ENCODE measurements at regions not wholly inside any gene's neighbourhood (a gene's known extent, or its start where the extent isn't known, plus 50 kb on each side); places are given as distances from the start of the nearest gene placed in this dataset.

GRCh38 chr2:53422979-53423378 lies 344.6 kb upstream of the CHAC2 start:
- no peaks in the 10 kb centered on the region for H3K27me3 ChIP-seq (ENCODE audit: control insufficient read depth, low read length)
- no peaks in the 10 kb centered on the region for H3F3A ChIP-seq (ENCODE audit: control insufficient read depth, insufficient read depth)
- no peaks in the 10 kb centered on the region for H3K9me3 ChIP-seq (ENCODE audit: control insufficient read depth, insufficient read depth, low read length)
- no peaks in the 10 kb centered on the region for H3K4me1 ChIP-seq (ENCODE audit: control insufficient read depth, low read length)
- no peak overlapping the region for H3K4me3 ChIP-seq (ENCODE audit: low read length)
- H3K27ac ChIP-seq (ENCODE audit: low read depth, low read length), result no peak overlapping the region
- TF ChIP-seq EZH2phosphoT487 (IDR thresholded peaks at IDR 0.05; ENCODE audit: borderline replicate concordance, low read length), result no peak
- peak; percentile 79 for TF ChIP-seq CTCF (IDR thresholded peaks at IDR 0.05; ENCODE audit: low read depth, low read length, poor library complexity, severe bottlenecking)
- no peak overlapping the region for H3K4me2 ChIP-seq (ENCODE audit: low read length)
- H3K9me2 ChIP-seq (replicated peaks; ENCODE audit: control insufficient read depth, low read length), result no peaks in the 10 kb centered on the region
- H3K79me2 ChIP-seq (ENCODE audit: control insufficient read depth, low read length), result no peaks in the 10 kb centered on the region
- H3K36me3 ChIP-seq (ENCODE audit: control insufficient read depth, low read length), result no peaks in the 10 kb centered on the region
- H4K20me1 ChIP-seq (ENCODE audit: control insufficient read depth, insufficient read depth, low read depth, low read length), result no peaks in the 10 kb centered on the region

- Histone ChIP-seq H3K27me3 (ENCODE audit: control insufficient read depth, low read length) (no peaks in the 10 kb centered on the region), H3K4me2 (ENCODE audit: low read length) (no peak overlapping the region), H3K9me3 (ENCODE audit: control insufficient read depth, insufficient read depth, low read length) (no peaks in the 10 kb centered on the region), H3K9me2 (replicated peaks; ENCODE audit: control insufficient read depth, low read length) (no peaks in the 10 kb centered on the region), H3K27ac (ENCODE audit: low read depth, low read length) (no peak overlapping the region), H3F3A (ENCODE audit: control insufficient read depth, insufficient read depth) (no peaks in the 10 kb centered on the region), H3K4me1 (ENCODE audit: control insufficient read depth, low read length) (no peaks in the 10 kb centered on the region), H3K79me2 (ENCODE audit: control insufficient read depth, low read length) (no peaks in the 10 kb centered on the region), H3K4me3 (ENCODE audit: low read length) (no peak overlapping the region), H3K36me3 (ENCODE audit: control insufficient read depth, low read length) (no peaks in the 10 kb centered on the region), H4K20me1 (ENCODE audit: control insufficient read depth, insufficient read depth, low read depth, low read length) (no peaks in the 10 kb centered on the region)
- TF ChIP-seq CTCF (IDR thresholded peaks at IDR 0.05; ENCODE audit: low read depth, low read length, poor library complexity, severe bottlenecking) (no peak), EZH2phosphoT487 (IDR thresholded peaks at IDR 0.05; ENCODE audit: borderline replicate concordance, low read length) (no peak)
Measured at GRCh38 chr2:53417385-53417784, 350.2 kb upstream of the CHAC2 start.

- Histone ChIP-seq H3K79me2 (ENCODE audit: control insufficient read depth, low read length) (no peaks in the 10 kb centered on the region), H3K9me3 (ENCODE audit: control insufficient read depth, insufficient read depth, low read length) (no peaks in the 10 kb centered on the region), H3K27me3 (ENCODE audit: control insufficient read depth, low read length) (no peaks in the 10 kb centered on the region), H3K4me1 (ENCODE audit: control insufficient read depth, low read length) (no peaks in the 10 kb centered on the region), H3K27ac (ENCODE audit: low read depth, low read length) (no peak overlapping the region), H3F3A (ENCODE audit: control insufficient read depth, insufficient read depth) (no peaks in the 10 kb centered on the region), H3K9me2 (replicated peaks; ENCODE audit: control insufficient read depth, low read length) (no peaks in the 10 kb centered on the region; the same call in 1 of the 2 replicates), H3K4me3 (ENCODE audit: low read length) (no peak overlapping the region), H3K4me2 (ENCODE audit: low read length) (no peak overlapping the region), H4K20me1 (ENCODE audit: control insufficient read depth, insufficient read depth, low read depth, low read length) (no peaks in the 10 kb centered on the region), H3K36me3 (ENCODE audit: control insufficient read depth, low read length) (no peaks in the 10 kb centered on the region)
- TF ChIP-seq CTCF (IDR thresholded peaks at IDR 0.05; ENCODE audit: low read depth, low read length, poor library complexity, severe bottlenecking) (no peak), EZH2phosphoT487 (IDR thresholded peaks at IDR 0.05; ENCODE audit: borderline replicate concordance, low read length) (no peak)
Measured at GRCh38 chr2:53407363-53408080, 360.1 kb upstream of the CHAC2 start.

Measured in DOHH2 (cell line).